ENCODE measurements at regions not wholly inside any gene's neighbourhood (a gene's known extent, or its start where the extent isn't known, plus 50 kb on each side); places are given as distances from the start of the nearest gene placed in this dataset.

DNA sequence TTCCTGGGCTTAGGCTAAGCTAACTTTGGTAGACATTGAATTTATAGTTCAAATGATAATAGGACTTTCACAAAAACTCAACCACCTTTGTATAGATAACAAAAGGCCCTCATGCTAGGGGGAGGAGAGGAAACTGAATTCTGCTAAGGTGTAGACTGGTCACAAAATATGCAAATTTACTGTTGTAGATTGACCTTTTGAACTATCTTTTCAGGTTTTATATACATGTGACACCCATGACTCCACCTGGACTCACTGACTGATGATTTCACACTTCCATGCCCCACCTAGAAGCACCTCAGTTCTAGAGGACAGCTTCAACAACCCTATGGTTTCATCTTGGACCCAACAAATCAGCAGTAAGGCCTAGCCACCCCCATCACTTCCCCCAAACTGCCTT is 165.7 kb downstream of the CEMIP2 start:
- TF ChIP-seq CTCF (IDR thresholded peaks at IDR 0.05) (no peak), POLR2A (IDR thresholded peaks at IDR 0.05) (no peak)

All from Peyer's patch (tissue), 4 donors.